ENCODE measurements at regions not wholly inside any gene's neighbourhood (a gene's known extent, or its start where the extent isn't known, plus 50 kb on each side); places are given as distances from the start of the nearest gene placed in this dataset.

- no peaks in the 10 kb centered on the region for H3K36me3 Mint-ChIP-seq (ENCODE audit: low read depth)
- TF ChIP-seq CTCF (IDR thresholded peaks at IDR 0.05; ENCODE audit: unreplicated experiment in 3 of 3): no peak
- H3K4me3 Mint-ChIP-seq: no peak overlapping the region
- no peaks in the 10 kb centered on the region for H3K27me3 Mint-ChIP-seq (ENCODE audit: low read depth)
- no peak overlapping the region for H3K27ac Mint-ChIP-seq
- H3K4me1 Mint-ChIP-seq: peaks cover 19% of the 10 kb centered on the region
- no peaks in the 10 kb centered on the region for H3K9me3 Mint-ChIP-seq
These were observed 85.7 kb upstream of the WASF3 start for GRCh38 chr13:26471807-26472206.

GRCh38 chr13:26473571-26474230, 83.8 kb upstream of the WASF3 start:
- Mint-ChIP-seq H3K4me3 (no peak overlapping the region), H3K4me1 (peaks cover 24% of the 10 kb centered on the region), H3K27ac (peak overlapping the region in 1 of 3 experiments; percentile 24), H3K27me3 (ENCODE audit: low read depth) (no peaks in the 10 kb centered on the region), H3K9me3 (no peaks in the 10 kb centered on the region), H3K36me3 (ENCODE audit: low read depth) (no peaks in the 10 kb centered on the region)
- TF ChIP-seq CTCF (IDR thresholded peaks at IDR 0.05; ENCODE audit: unreplicated experiment in 3 of 3): no peak

GRCh38 chr13:26474286-26474685, 83.2 kb upstream of the WASF3 start:
- peak overlapping the region in 1 of 3 experiments; percentile 24 for H3K27ac Mint-ChIP-seq
- H3K4me3 Mint-ChIP-seq: peak overlapping the region in 2 of 3 experiments; percentile 2 to 8
- no peaks in the 10 kb centered on the region for H3K9me3 Mint-ChIP-seq
- H3K4me1 Mint-ChIP-seq: peaks cover 24% of the 10 kb centered on the region
- TF ChIP-seq CTCF (IDR thresholded peaks at IDR 0.05; ENCODE audit: unreplicated experiment in 3 of 3): no peak
- H3K27me3 Mint-ChIP-seq (ENCODE audit: low read depth): no peaks in the 10 kb centered on the region
- H3K36me3 Mint-ChIP-seq (ENCODE audit: low read depth): no peaks in the 10 kb centered on the region

- Mint-ChIP-seq H3K4me1 (peaks cover 27% of the 10 kb centered on the region), H3K9me3 (no peaks in the 10 kb centered on the region)
- no peak for TF ChIP-seq CTCF (IDR thresholded peaks at IDR 0.05; ENCODE audit: unreplicated experiment in 3 of 3)
These were observed 82.0 kb upstream of the WASF3 start for GRCh38 chr13:26475176-26476110.

GRCh38 chr13:26476111-26476781, 81.2 kb upstream of the WASF3 start:
- no peaks in the 10 kb centered on the region for H3K27me3 Mint-ChIP-seq (ENCODE audit: low read depth)
- H3K27ac Mint-ChIP-seq: peak overlapping the region; percentile 35 to 83 (median 50)
- no peak for TF ChIP-seq CTCF (IDR thresholded peaks at IDR 0.05; ENCODE audit: unreplicated experiment in 3 of 3)
- H3K4me3 Mint-ChIP-seq: peak overlapping the region; percentile 74 to 80 (median 76)
- H3K9me3 Mint-ChIP-seq: no peaks in the 10 kb centered on the region
- peaks cover 30% of the 10 kb centered on the region for H3K4me1 Mint-ChIP-seq
- no peaks in the 10 kb centered on the region for H3K36me3 Mint-ChIP-seq (ENCODE audit: low read depth)

More at GRCh38 chr13:26475176-26476110, 82.0 kb upstream of the WASF3 start:
- H3K4me3 Mint-ChIP-seq: peak overlapping the region; percentile 74 to 80 (median 76)
- no peaks in the 10 kb centered on the region for H3K36me3 Mint-ChIP-seq (ENCODE audit: low read depth)
- no peaks in the 10 kb centered on the region for H3K27me3 Mint-ChIP-seq (ENCODE audit: low read depth)
- H3K27ac Mint-ChIP-seq: peak overlapping the region; percentile 35 to 83 (median 50)

All from nephron (organoid).